Loucy (cell line): ENCODE measurements at regions not wholly inside any gene's neighbourhood (a gene's known extent, or its start where the extent isn't known, plus 50 kb on each side); places are given as distances from the start of the nearest gene placed in this dataset.

Source experiments
- H2AFZ ChIP-seq: fragments of 200-600 bp; sonication (generic); 2 replicates; pipeline ENCODE4 v1.6.0; 2016; ENCODE audit warnings: antibody characterized with exemption, mild to moderate bottlenecking, low read length, moderate library complexity
- H3F3A ChIP-seq: fragments of 200-600 bp; 2 replicates; pipeline ENCODE4 v1.6.0; 2016; ENCODE audit warnings: antibody characterized with exemption, low read depth, mild to moderate bottlenecking
- H3K27me3 ChIP-seq: fragments of 200-600 bp; sonication (generic); 2 replicates; pipeline ENCODE4 v1.6.1; 2014; ENCODE audit warnings: low read length, mild to moderate bottlenecking; ENCODE audit not compliant: insufficient read depth, poor library complexity, severe bottlenecking
- H3K36me3 ChIP-seq: fragments of 200-600 bp; sonication (generic); 2 replicates; pipeline ENCODE4 v1.6.1; 2016; ENCODE audit warnings: low read length; ENCODE audit not compliant: insufficient read depth
- H3K4me1 ChIP-seq: fragments of 200-600 bp; sonication (generic); 2 replicates; pipeline ENCODE4 v1.5.1; 2014; ENCODE audit warnings: low read length, mild to moderate bottlenecking; ENCODE audit not compliant: insufficient read depth, poor library complexity, severe bottlenecking
- H3K4me2 ChIP-seq: fragments of 200-600 bp; sonication (generic); 2 replicates; pipeline ENCODE4 v1.6.0; 2014; ENCODE audit warnings: antibody characterized with exemption, low read length, low read depth, mild to moderate bottlenecking; ENCODE audit not compliant: poor library complexity, severe bottlenecking
- H3K4me3 ChIP-seq: fragments of 200-600 bp; sonication (generic); 2 replicates; pipeline ENCODE4 v1.5.1; 2014; ENCODE audit warnings: low read length, mild to moderate bottlenecking, mixed read lengths; ENCODE audit not compliant: poor library complexity, severe bottlenecking
- H3K79me2 ChIP-seq: fragments of 200-600 bp; sonication (generic); 2 replicates; pipeline ENCODE4 v1.6.1; 2014; ENCODE audit warnings: low read length; ENCODE audit not compliant: insufficient read depth
- H3K9ac ChIP-seq: fragments of 200-600 bp; sonication (generic); 2 replicates; pipeline ENCODE4 v1.6.0; 2014; ENCODE audit warnings: mild to moderate bottlenecking, low read depth, low read length, moderate library complexity; ENCODE audit not compliant: poor library complexity, severe bottlenecking
- H3K9me2 ChIP-seq: fragments of 200-600 bp; sonication (generic); replicated peaks from 2 replicates; pipeline ENCODE4 v1.6.1; 2016; ENCODE audit warnings: low read depth, low read length, mixed read lengths
- H3K9me3 ChIP-seq: fragments of 200-600 bp; sonication (generic); 2 replicates; pipeline ENCODE4 v1.6.1; 2014; ENCODE audit warnings: mild to moderate bottlenecking, antibody characterized with exemption, low read length, low read depth; ENCODE audit not compliant: insufficient read depth
- H4K20me1 ChIP-seq: fragments of 200-600 bp; sonication (generic); 2 replicates; pipeline ENCODE4 v1.6.0; 2014; ENCODE audit warnings: antibody characterized with exemption, low read length, mild to moderate bottlenecking; ENCODE audit not compliant: insufficient read depth, poor library complexity, severe bottlenecking
- CTCF ChIP-seq: fragments of 200-600 bp; sonication (generic); conservative IDR thresholded peaks from 2 replicates; pipeline ENCODE4 v1.5.1; 2014; ENCODE audit warnings: mild to moderate bottlenecking, antibody characterized with exemption, low read length
- EZH2phosphoT487 ChIP-seq: fragments of 200-600 bp; IDR thresholded peaks from 2 replicates; pipeline ENCODE4 v1.6.1; 2018; ENCODE audit warnings: antibody characterized with exemption, mild to moderate bottlenecking, moderate library complexity, borderline replicate concordance

DNA sequence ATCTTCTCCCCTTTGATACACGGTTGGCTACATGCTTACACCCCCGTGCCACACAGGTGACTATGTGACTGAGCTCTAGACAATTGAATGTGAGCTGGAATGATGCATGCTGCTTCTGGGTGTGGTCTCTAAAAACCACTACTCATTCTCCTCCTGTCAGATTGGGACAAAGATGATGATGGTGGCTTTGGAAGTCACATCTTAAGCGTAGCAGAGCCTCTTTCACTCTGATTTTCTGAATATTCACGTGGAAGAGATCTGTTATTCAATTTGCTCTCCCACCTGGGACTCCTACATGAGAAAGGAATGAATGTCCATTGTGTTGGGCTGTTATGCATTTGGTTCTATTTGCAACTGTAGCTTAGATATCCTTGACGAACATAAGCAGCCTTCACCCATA, 763.6 kb upstream of the EEF2KMT start:
- Histone ChIP-seq H3F3A (no peaks in the 10 kb centered on the region), H3K9me3 (no peaks in the 10 kb centered on the region; the same call in 1 of the 2 replicates), H3K4me2 (no peak overlapping the region)

DNA sequence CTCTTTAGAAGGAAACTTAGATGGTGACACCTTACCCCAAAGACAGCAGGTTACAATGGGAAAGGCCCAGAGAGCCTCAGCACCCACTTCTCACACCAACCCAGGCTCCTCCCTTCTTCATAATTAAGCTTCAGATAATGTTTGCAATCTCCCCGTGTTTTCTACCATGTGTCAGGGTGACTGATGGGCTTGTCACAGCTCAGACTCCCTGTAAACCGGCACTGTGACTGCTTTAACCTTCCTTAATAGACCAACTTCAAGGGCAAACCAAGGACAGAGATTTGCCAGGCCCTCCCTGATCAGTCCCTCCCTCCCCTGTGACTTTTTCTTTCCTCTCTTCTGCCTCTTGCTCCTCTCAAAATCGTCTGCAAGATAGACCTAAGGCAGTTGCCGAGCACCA, 760.6 kb upstream of the EEF2KMT start:
- Histone ChIP-seq H4K20me1 (no peaks in the 10 kb centered on the region), H3K4me3 (no peak overlapping the region), H3K27me3 (no peaks in the 10 kb centered on the region), H3K9ac (no peak overlapping the region), H3K4me2 (no peak overlapping the region), H3K9me2 (no peaks in the 10 kb centered on the region), H3K4me1 (no peaks in the 10 kb centered on the region), H3K36me3 (no peaks in the 10 kb centered on the region), H3K9me3 (no peaks in the 10 kb centered on the region), H2AFZ (no peak overlapping the region), H3K79me2 (no peaks in the 10 kb centered on the region), H3F3A (no peaks in the 10 kb centered on the region)
- TF ChIP-seq CTCF: no peak
- TF ChIP-seq EZH2phosphoT487: no peak

More for the DNA sequence above, 763.6 kb upstream of the EEF2KMT start:
- Histone ChIP-seq H3K79me2 (no peaks in the 10 kb centered on the region), H3K27me3 (no peaks in the 10 kb centered on the region), H4K20me1 (no peaks in the 10 kb centered on the region), H3K9ac (no peak overlapping the region), H3K36me3 (no peaks in the 10 kb centered on the region), H3K4me1 (no peaks in the 10 kb centered on the region), H3K4me3 (no peak overlapping the region), H2AFZ (no peak overlapping the region), H3K9me2 (no peaks in the 10 kb centered on the region)
- TF ChIP-seq EZH2phosphoT487: no peak
- no peak for TF ChIP-seq CTCF

- H3K36me3 ChIP-seq: no peaks in the 10 kb centered on the region
- no peak overlapping the region for H3K4me3 ChIP-seq
- no peaks in the 10 kb centered on the region for H3K9me2 ChIP-seq
- no peaks in the 10 kb centered on the region for H3K27me3 ChIP-seq
- TF ChIP-seq CTCF (no peak), EZH2phosphoT487 (no peak)
- no peaks in the 10 kb centered on the region for H3K79me2 ChIP-seq
- H3F3A ChIP-seq: no peaks in the 10 kb centered on the region
- H4K20me1 ChIP-seq: no peaks in the 10 kb centered on the region
- no peak overlapping the region for H3K9ac ChIP-seq
- no peaks in the 10 kb centered on the region for H3K4me1 ChIP-seq
- no peaks in the 10 kb centered on the region for H3K9me3 ChIP-seq
- H2AFZ ChIP-seq: no peak overlapping the region
- no peak overlapping the region for H3K4me2 ChIP-seq
Observed at GRCh38 chr16:5854027-5854426, 756.4 kb upstream of the EEF2KMT start.
